Adrenal gland (tissue), 9 donors: ENCODE measurements at regions not wholly inside any gene's neighbourhood (a gene's known extent, or its start where the extent isn't known, plus 50 kb on each side); places are given as distances from the start of the nearest gene placed in this dataset.

ENCODE experiments used
- DNase-seq, 7 donors: peaks; one replicate each; pipeline ENCODE4 v3.0.0-alpha.2; 2019 to 2020
- H3K27ac ChIP-seq, 5 donors: fragments of 200-600 bp; sonication (generic) in 4 of 5; 1 replicate in 3 of 5; 2 replicates in 2 of 5; pipeline versions ENCODE4 v1.5.1 to v1.8.0; 2016 to 2020; ENCODE audit warnings: mild to moderate bottlenecking in 1 of 5
- H3K27me3 ChIP-seq: fragments of 200-600 bp; 2 replicates; pipeline ENCODE4 v1.8.0; 2021
- H3K36me3 ChIP-seq, 2 donors: fragments of 200-600 bp; replicated peaks in 1 of 2; 1 replicate in 1 of 2; 2 replicates in 1 of 2; pipeline versions ENCODE4 v1.5.1 to v1.8.0; 2018 to 2022
- H3K4me1 ChIP-seq, 2 donors: fragments of 200-600 bp; replicated peaks in 1 of 2; 1 replicate in 1 of 2; 2 replicates in 1 of 2; pipeline versions ENCODE4 v1.5.1 to v1.8.0; 2018 to 2021
- H3K4me3 ChIP-seq, 4 donors: fragments of 200-600 bp; sonication (generic) in 3 of 4; one replicate each; pipeline ENCODE4 v1.5.1; 2016 to 2018
- H3K9me3 ChIP-seq, 3 donors: fragments of 200-600 bp; sonication (generic) in 1 of 3; replicated peaks in 1 of 3; 1 replicate in 2 of 3; 2 replicates in 1 of 3; pipeline versions ENCODE4 v1.5.1 to v1.8.0; 2016 to 2021
- CTCF ChIP-seq, 6 experiments: fragments of 450-650 bp in 4 of 6; fragments of 200-600 bp in 2 of 6; sonication (generic) in 1 of 6; IDR thresholded peaks; 1 replicate in 5 of 6; 2 replicates in 1 of 6; pipeline versions ENCODE4 v1.5.1 to v1.8.0; 2016 to 2021; ENCODE audit warnings: antibody characterized with exemption in 6 of 6, mild to moderate bottlenecking in 2 of 6, moderate library complexity in 1 of 6
- POLR2A ChIP-seq, 2 donors: fragments of 450-650 bp; IDR thresholded peaks; one replicate each; pipeline ENCODE4 v1.6.1; 2017; ENCODE audit warnings: antibody characterized with exemption in 2 of 2, mild to moderate bottlenecking in 2 of 2, moderate library complexity in 1 of 2
- WGBS, 4 donors: extraction: QIAGEN DNeasy Blood & Tissue Kit in 2 of 4; methylation state at CpG; one replicate each; pipeline versions ENCODE4 v1.1.5 to v1.1.7; 2013 to 2017; 5-methylcytosine and 5-hydroxymethylcytosine counted together
- intact Hi-C, 2 donors: fragments of 100-400 bp; cut with DNase I; formaldehyde crosslinking; loops; one replicate each; pipeline versions ENCODE4 v1.14.1 to v1.15.0; 2022 to 2023
- donor health status: healthy with polysubstance abuse.
- donor health status: Bipolar disorder and iron deficiency.
- donor health status: DM: yes; HTN: yes; CAD: no.
- donor health status: DM: no; HTN: no; CAD: no.
- donor health status: DM: no; HTN: no; CAD: no.

GRCh38 chr17:55652114-55652823 is 70.4 kb downstream of the TMEM100 start:
- 64 to 89% (median 82%) methylated on average over 2 of the region's 2 CpGs for WGBS, 4 donors
- Histone ChIP-seq H3K4me3 (no peak overlapping the region), H3K36me3 (no peaks in the 10 kb centered on the region), H3K9me3 (no peaks in the 10 kb centered on the region), H3K27ac (no peak overlapping the region), H3K4me1 (peaks cover 0 to 12% of the 10 kb centered on the region in 2 donors), H3K27me3 (peaks cover 5% of the 10 kb centered on the region)
- no peak for TF ChIP-seq CTCF (IDR thresholded peaks at IDR 0.05)
- no peak for TF ChIP-seq POLR2A (IDR thresholded peaks at IDR 0.05)
- DNase-seq: no peak
- intact Hi-C loops: no loop called here

- no peak overlapping the region for H3K27ac ChIP-seq
- peaks cover 0 to 11% of the 10 kb centered on the region in 2 donors for H3K4me1 ChIP-seq
- WGBS, 4 donors: 74 to 85% (median 80%) methylated on average over 3 of the region's 3 CpGs
- intact Hi-C loops: no loop called here
- TF ChIP-seq CTCF (IDR thresholded peaks at IDR 0.05) (no peak), POLR2A (IDR thresholded peaks at IDR 0.05) (no peak)
- H3K27me3 ChIP-seq: peaks cover 5% of the 10 kb centered on the region
- H3K4me3 ChIP-seq: no peak overlapping the region
- H3K36me3 ChIP-seq: no peaks in the 10 kb centered on the region
- no peak for DNase-seq
- H3K9me3 ChIP-seq: no peaks in the 10 kb centered on the region
Observed at GRCh38 chr17:55649957-55650597, 72.6 kb downstream of the TMEM100 start.

GRCh38 chr17:55648086-55648485 is 74.6 kb downstream of the TMEM100 start:
- WGBS, 4 donors: 55 to 73% (median 69%) methylated on average over 2 of the region's 2 CpGs
- Histone ChIP-seq H3K4me1 (no peaks in the 10 kb centered on the region), H3K4me3 (no peak overlapping the region), H3K27ac (no peak overlapping the region), H3K27me3 (peaks cover 5% of the 10 kb centered on the region), H3K36me3 (no peaks in the 10 kb centered on the region), H3K9me3 (no peaks in the 10 kb centered on the region)
- TF ChIP-seq POLR2A (IDR thresholded peaks at IDR 0.05) (no peak), CTCF (IDR thresholded peaks at IDR 0.05) (no peak)
- intact Hi-C loops: no loop called here
- no peak for DNase-seq

- Histone ChIP-seq H3K36me3 (no peaks in the 10 kb centered on the region), H3K9me3 (no peaks in the 10 kb centered on the region), H3K27me3 (peaks cover 5% of the 10 kb centered on the region), H3K4me3 (no peak overlapping the region), H3K4me1 (peaks cover 0 to 4% of the 10 kb centered on the region in 2 donors), H3K27ac (no peak overlapping the region)
- DNase-seq: no peak
- TF ChIP-seq CTCF (IDR thresholded peaks at IDR 0.05): no peak
- TF ChIP-seq POLR2A (IDR thresholded peaks at IDR 0.05): no peak
- 84 to 95% (median 90%) methylated on average over 2 of the region's 2 CpGs for WGBS, 4 donors
- intact Hi-C loops: no loop called here
Observed at GRCh38 chr17:55645361-55645760, 77.3 kb downstream of the TMEM100 start.
